Mesothelial cell of epicardium (in vitro differentiated cells): ENCODE measurements at regions not wholly inside any gene's neighbourhood (a gene's known extent, or its start where the extent isn't known, plus 50 kb on each side); places are given as distances from the start of the nearest gene placed in this dataset.
A peak's percentile ranks its signal among the peaks of the same experiment; 100 is the strongest.
"Not testable (repeated sequence)": the region's sequence is repeated elsewhere in the genome, so short reads cannot be mapped to it uniquely, and the experiment has no call there.

Experiments
- DNase-seq, 2 experiments: peaks; one replicate each; pipeline ENCODE4 v3.0.0; 2021; ENCODE audit warnings: low spot score in 2 of 2; ENCODE audit not compliant: unreplicated experiment in 2 of 2
- H3K27ac Mint-ChIP-seq: 2 replicates; pipeline ENCODE4 v1.8.0; 2021; ENCODE audit warnings: mixed read lengths
- H3K27me3 Mint-ChIP-seq: 2 replicates; pipeline ENCODE4 v1.8.0; 2021; ENCODE audit warnings: low read depth, mixed read lengths
- H3K36me3 Mint-ChIP-seq: 2 replicates; pipeline ENCODE4 v1.8.0; 2021; ENCODE audit warnings: mixed read lengths
- H3K4me1 Mint-ChIP-seq: 2 replicates; pipeline ENCODE4 v1.8.0; 2021; ENCODE audit warnings: mixed read lengths
- H3K4me3 Mint-ChIP-seq: 2 replicates; pipeline ENCODE4 v1.8.0; 2021; ENCODE audit warnings: mild to moderate bottlenecking, moderate library complexity, mixed read lengths
- H3K9me3 Mint-ChIP-seq: 2 replicates; pipeline ENCODE4 v1.8.0; 2021; ENCODE audit warnings: mixed read lengths
- CTCF ChIP-seq: fragments of 200-600 bp; sonication (generic); IDR thresholded peaks from one replicate; pipeline ENCODE4 v1.5.0; 2021; ENCODE audit warnings: antibody characterized with exemption; ENCODE audit not compliant: unreplicated experiment

- no peak for DNase-seq
- Mint-ChIP-seq H3K36me3 (peaks cover 7% of the 10 kb centered on the region), H3K4me3 (no peak overlapping the region), H3K27me3 (no peaks in the 10 kb centered on the region), H3K9me3 (peaks cover 23% of the 10 kb centered on the region), H3K4me1 (peaks cover 13% of the 10 kb centered on the region), H3K27ac (peak overlapping the region; percentile 50)
- no peak for TF ChIP-seq CTCF
Measured at GRCh38 chr4:33959519-33959918, 2284.8 kb downstream of the ARAP2 start.

GRCh38 chr4:33961761-33962160 lies 2282.6 kb downstream of the ARAP2 start:
- Mint-ChIP-seq H3K36me3 (peaks cover 7% of the 10 kb centered on the region), H3K27me3 (no peaks in the 10 kb centered on the region), H3K4me3 (no peak overlapping the region), H3K9me3 (peaks cover 18% of the 10 kb centered on the region), H3K27ac (no peak overlapping the region), H3K4me1 (peaks cover 13% of the 10 kb centered on the region)
- TF ChIP-seq CTCF: no peak
- DNase-seq: no peak

- Mint-ChIP-seq H3K36me3 (peaks cover 11% of the 10 kb centered on the region), H3K27ac (no peak overlapping the region), H3K4me1 (peaks cover under 1% of the 10 kb centered on the region), H3K27me3 (no peaks in the 10 kb centered on the region), H3K4me3 (no peak overlapping the region), H3K9me3 (peaks cover 38% of the 10 kb centered on the region)
- TF ChIP-seq CTCF: peak; percentile 75
- no peak for DNase-seq
Measured at GRCh38 chr4:33966808-33967207, 2277.5 kb downstream of the ARAP2 start.

GRCh38 chr4:33974270-33974669 lies 2270.0 kb downstream of the ARAP2 start:
- no peaks in the 10 kb centered on the region for H3K4me1 Mint-ChIP-seq
- peaks cover 34% of the 10 kb centered on the region for H3K9me3 Mint-ChIP-seq
- DNase-seq: no peak
- H3K36me3 Mint-ChIP-seq: peaks cover 4% of the 10 kb centered on the region
- H3K27me3 Mint-ChIP-seq: no peaks in the 10 kb centered on the region
- H3K27ac Mint-ChIP-seq: no peak overlapping the region
- TF ChIP-seq CTCF: no peak
- no peak overlapping the region for H3K4me3 Mint-ChIP-seq

GRCh38 chr4:33975995-33976394 lies 2268.3 kb downstream of the ARAP2 start:
- Mint-ChIP-seq H3K9me3 (peaks cover 20% of the 10 kb centered on the region), H3K4me3 (no peak overlapping the region), H3K27me3 (no peaks in the 10 kb centered on the region), H3K36me3 (peaks cover under 1% of the 10 kb centered on the region), H3K27ac (no peak overlapping the region), H3K4me1 (no peaks in the 10 kb centered on the region)
- DNase-seq: no peak
- TF ChIP-seq CTCF: no peak

GRCh38 chr4:33979781-33980180 lies 2264.5 kb downstream of the ARAP2 start:
- DNase-seq, H3K27ac Mint-ChIP-seq, H3K27me3 Mint-ChIP-seq, H3K4me3 Mint-ChIP-seq, H3K4me1 Mint-ChIP-seq, H3K36me3 Mint-ChIP-seq: not testable (repeated sequence)
- H3K9me3 Mint-ChIP-seq: peaks cover 18% of the 10 kb centered on the region
